Head of caudate nucleus (tissue), 42 donors: ENCODE measurements at regions not wholly inside any gene's neighbourhood (a gene's known extent, or its start where the extent isn't known, plus 50 kb on each side); places are given as distances from the start of the nearest gene placed in this dataset.

Experiments
- DNase-seq, 42 donors: peaks; one replicate each; pipeline versions ENCODE4 v3.0.0 to v3.0.0-alpha.2; 2020 to 2021; ENCODE audit warnings: mixed read lengths in 7 of 42
- intact Hi-C: fragments of 100-400 bp; cut with DNase I; formaldehyde crosslinking; loops from one replicate; pipeline ENCODE4 v1.15.0; 2022

DNA sequence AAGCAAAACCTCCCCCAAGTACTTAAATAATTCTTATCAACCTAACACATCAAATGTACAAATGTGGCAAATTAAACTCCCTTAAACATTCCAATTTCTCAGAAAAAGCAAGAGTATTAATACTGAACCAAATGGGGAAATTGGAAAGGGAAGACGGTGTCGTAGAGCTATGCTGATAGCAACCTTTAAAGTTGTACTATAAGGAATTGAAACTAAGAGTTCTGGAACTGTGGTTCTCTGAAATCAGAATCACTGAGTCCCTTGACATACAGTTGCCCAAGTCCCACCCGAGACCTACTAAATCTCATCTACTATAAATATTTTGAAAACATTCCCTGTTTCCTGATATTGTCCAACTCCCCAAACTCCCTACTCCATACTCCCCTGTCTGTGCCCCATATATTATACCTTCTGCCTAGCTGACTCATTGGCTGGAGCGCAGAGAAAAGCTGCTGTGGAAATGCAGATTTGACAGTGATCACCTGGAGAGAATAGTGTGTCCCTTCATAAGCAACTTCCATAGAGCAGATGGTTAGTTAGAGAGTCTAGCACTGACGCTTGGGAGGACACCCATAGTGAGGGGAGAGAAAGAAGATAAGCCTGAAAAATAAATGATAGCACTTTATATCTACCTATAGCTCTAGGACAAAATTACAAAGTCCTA is 51.4 kb upstream of the ITM2B start:
- intact Hi-C loops = no loop called here
- DNase-seq = no peak

DNA sequence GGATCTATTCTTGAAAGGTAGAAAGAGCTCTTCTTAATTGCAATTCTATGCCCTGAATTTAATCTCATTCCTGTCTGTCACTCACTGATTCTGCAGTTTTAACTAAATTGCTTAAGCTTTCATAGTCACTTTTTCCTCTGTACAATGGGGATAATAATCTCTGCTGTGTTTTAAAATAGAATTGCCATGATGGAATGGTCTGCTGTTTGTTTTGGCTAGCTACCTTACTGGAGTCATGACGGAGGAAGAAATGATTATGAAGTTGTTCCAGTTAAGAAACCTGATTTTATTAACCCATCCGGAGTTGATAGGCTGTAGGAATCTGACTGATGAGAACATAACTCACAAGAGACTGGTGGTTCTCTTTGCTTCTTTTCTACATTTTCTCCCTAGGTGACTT is 54.9 kb upstream of the ITM2B start:
- intact Hi-C loops = no loop called here

DNA sequence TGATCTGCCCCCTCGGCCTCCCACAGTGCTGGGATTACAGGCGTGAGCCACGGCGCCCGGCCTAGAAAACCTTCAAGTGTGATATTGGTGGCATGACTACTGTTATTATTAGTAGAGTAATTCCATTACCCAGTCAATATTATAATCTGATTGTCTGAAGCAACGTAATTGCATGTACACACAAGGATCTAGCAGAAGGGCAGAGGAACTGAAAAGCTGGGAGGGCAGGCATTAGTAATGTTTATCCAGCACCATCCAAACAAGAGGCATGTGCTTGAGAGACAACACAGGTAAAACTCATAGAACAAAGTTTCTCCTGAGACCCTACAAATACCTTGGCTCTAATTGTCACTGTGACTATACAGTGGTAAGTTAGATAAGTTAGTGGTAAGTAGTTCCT is 56.2 kb upstream of the ITM2B start:
- no peak for DNase-seq
- intact Hi-C loops = no loop called here

More for the DNA sequence above, 54.9 kb upstream of the ITM2B start:
- no peak for DNase-seq

DNA sequence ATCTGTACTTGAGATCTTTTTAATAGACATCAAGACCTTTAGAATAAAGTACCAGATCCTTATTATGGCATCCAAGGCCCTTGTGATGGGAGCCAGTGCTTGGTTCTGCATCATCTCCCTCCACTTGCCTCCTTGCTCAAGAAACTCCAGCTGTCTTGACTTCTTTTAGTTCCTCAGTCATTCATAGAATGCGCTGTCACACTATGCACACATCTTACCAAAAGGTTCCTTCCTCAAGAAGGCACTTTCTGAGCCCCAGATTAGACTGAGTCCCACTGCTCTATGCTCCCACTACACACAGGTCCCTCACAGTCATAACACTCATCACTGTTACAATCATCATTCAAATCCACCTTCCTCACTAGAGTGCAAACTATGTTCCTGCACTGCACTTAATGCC is 57.8 kb upstream of the ITM2B start:
- no peak for DNase-seq
- intact Hi-C loops = no loop called here

DNA sequence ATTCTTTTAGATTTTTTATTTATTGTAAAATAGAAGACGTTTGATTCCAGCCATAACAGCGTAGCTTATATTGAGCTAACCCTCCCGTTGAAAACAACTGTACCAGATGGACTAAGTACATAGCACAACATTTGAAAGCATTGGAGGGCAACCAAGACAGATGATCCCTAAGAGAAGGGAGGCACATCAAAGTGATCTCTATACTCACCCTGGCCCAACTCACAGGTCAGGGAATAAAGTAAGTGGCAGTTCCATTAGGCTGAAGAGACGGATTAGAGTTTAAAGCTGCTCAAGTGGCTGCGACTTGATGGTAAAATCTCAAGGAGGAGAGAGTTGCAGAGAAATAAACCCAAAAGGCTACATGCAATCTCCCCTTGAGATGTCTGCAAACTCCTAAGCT is 65.1 kb upstream of the ITM2B start:
- no peak for DNase-seq
- intact Hi-C loops = no loop called here

DNA sequence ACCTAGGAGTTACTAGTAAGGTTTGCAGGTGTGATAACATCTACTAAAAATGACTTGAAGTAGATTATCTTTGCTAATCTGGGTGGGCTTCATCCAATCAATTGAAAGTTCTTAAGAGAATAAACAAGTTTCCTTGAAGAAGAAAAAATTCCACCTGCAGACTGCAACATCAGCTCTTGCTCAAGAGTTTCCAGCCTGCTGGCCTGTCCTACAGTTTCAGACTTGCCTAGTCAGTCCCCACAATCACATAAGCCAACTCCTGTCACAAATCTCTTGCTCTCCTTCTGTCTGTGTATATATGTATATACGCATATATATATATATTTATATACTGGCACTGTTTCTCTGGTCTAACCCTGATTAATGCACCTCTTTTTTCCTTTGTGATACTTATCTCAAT is 67.3 kb upstream of the ITM2B start:
- DNase-seq = no peak
- intact Hi-C loops = no loop called here

DNA sequence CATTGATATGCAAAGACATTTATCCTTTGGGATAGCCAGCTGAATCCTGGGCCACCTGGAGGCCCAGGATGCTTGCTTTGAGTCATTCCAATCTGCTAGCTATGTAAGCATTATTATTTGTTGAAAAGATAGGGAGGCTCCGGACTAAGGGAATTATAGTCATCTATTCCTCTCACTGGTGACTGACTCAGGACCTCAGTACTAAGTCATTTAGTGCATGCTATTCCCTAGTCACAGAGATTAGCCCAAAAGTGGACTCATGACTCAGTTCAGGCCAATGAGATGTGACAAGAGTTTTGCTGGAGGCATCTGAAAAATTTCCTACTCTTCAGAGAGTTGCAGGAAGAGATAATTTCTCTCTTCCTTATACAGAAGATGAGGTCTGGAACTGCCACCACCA is 67.9 kb upstream of the ITM2B start:
- intact Hi-C loops = no loop called here
- no peak for DNase-seq

DNA sequence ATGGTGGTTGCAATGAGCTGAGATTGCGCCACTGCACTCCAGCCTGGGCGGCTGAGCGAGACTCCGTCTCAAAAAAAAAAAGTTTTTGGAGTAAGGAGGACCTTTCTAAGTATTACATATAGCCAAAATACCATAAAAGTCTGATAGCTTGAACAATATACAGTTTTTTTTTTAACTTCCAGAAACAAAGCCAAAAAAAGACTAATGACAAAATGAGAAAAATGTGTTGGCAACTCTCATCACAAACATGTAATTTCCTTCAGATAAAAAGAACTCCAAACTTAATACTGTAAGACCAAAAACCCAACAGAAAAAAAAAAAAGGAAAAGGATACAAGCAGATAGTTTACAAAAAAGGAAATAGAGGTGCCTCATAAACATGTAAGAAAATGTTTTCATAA is 68.2 kb upstream of the MED4 start:
- intact Hi-C loops = no loop called here

DNA sequence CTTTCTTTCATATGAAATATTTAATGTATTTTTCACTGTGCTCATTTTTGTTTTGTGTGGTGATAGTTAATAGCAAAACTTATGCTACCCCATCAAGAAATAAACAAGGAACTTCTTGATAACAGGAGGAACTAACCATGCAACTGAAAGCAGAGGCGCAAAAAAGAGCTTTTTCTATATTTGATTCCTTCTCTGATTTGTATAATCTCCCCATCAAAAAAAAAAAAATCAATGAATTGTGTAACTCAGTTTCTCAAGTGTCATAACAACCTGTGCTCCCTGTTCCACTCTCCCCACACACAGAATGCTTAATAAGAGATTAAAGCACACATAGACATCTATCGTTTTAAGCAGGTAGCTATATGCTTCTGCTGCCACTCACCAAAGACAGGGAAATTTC is 67.3 kb upstream of the MED4 start:
- DNase-seq = peak in 1 of 42 donors; percentile 33
- intact Hi-C loops = no loop called here

More for the DNA sequence above, 68.2 kb upstream of the MED4 start:
- DNase-seq = no peak

DNA sequence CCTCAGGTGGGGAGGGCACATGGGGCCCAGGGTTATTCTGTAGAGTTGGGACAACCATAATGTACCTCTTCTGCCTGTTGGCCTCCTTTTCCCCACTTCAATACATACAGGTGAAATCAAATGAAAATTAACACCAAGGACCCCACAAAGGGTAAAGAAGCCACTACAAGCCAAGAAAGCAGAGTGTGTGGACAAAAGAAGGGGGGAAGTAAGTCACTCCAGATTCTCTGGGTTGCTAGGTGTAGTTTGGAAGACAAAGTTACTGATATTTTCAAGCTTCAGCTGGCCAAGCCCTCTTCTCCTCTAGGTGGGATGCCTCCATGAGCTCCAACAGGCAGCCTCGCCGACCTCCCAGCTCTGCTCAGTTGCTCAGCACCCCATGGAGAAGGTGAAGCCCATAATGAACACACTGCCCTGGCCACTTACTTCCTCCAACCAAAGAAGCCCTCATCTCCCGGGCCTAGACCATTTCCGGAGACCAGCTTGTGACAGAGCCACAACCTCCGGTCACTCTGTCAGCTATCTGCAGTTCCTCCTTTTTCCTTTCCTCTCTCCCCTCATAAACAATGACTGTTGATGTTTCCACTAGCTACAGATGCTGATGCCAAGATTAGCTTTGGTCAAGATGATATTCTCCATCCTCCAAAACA is 66.8 kb upstream of the MED4 start:
- intact Hi-C loops = no loop called here
- peak in 36 of 42 donors; percentile 11 to 73 (median 48) for DNase-seq

DNA sequence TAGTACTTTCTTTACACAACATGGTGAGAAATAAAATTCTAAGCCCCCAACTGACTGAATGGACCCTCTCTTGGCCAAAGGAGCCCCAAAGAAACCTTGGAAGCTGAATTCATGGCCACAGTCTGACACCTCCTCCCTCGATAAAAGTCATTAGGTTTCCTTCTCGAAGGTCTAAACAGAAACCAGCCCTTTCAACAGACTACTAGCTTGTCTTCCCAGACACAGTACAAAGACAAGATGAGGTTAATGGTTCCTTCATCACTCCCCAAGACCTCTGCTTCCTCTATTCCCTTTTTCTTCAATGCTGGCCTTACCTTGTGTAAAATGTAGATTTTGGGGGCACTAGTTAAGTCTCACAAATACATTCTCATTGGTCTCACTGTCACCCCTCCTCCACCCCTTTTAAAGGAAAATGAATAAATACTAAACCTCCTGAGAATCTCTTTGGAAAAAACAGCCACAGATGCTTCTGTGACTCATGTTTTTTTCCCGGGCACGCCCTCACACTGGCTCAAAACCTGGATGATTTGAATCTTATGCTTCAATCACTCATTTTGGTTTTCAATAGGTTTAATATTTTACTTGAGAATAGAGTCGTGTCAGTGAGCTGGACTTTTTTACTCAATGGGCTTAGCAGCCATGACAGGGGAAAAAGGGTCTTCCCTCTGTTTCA is 65.8 kb upstream of the MED4 start:
- intact Hi-C loops = no loop called here
- peak in 6 of 42 donors; percentile 21 to 43 (median 33) for DNase-seq

DNA sequence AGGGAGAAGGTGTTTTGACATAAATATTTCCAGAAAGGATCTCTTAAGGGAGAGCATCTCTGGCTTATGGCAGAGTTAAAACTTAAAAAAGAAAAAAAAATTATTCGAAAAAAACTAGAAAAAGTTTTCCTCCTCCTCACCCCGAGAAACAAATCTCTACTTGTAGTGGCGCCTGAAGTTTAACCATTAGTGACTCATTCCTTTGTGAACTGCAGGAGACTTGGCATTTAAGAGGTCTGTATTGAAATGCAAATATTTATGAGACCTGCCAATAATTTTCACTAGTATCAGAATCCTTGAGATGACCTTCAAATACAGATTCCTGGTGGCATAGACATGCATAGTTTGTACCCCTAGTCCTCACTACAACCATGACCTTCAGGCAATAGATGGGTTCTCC is 64.9 kb upstream of the MED4 start:
- no peak for DNase-seq
- intact Hi-C loops = no loop called here

DNA sequence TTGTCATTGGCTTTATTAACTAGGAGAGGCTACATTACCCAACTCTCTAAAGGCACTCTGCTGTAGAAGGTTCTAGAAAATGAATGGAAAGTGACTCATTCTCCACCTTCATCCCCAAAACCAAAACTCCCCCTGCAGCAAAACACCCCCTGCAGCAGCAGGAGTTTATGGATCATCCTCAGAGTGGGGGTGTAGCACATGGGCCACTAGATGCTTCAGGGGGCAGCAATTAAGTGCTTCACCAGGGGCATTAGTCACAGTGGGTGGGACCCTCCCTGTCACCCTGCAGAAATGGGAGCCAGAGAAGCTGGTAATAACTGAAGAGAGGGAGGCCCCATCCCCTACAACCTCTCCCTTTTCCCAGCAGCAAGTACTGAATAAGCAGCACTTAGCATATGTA is 64.5 kb upstream of the MED4 start:
- intact Hi-C loops = no loop called here
- DNase-seq = no peak

DNA sequence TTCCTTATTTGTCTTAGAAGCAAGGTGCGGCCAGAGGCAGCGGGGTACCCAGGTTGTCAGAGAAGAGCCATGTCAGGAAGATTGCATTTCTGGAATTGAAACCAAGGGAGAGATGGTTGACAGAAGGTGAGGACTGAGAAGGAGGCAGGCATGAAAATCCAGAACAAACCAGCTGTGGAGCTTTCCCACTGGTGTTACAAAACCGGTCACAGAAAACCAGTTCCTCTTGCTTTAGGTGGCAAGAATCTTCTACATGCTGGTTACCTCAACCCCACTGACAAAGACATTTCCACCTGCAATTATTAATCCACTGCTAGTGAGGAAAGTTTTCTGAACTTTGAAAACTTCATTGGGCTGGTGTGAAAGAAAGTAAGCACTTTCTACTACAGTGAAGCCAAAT is 64.0 kb upstream of the MED4 start:
- intact Hi-C loops = no loop called here
- DNase-seq = peak in 2 of 42 donors; percentile 6 to 42

DNA sequence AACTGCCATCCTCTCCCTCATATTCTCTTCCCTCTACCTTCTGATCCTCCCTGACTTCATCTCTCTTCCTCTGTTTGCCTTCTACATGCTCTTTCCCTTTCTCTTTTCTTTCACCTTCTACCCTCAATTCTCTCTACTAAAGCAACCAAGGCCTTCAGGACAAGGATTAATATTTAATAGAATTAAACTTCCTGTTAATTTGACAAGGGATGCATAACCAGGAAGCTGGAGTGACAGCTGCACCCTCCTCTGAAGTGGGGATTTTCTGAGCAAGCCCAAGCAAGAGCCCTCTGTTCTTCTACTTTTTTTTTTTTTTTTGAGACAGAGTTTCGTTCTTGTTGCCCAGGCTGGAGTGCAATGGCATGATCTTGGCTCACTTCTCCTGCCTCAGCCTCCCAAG is 63.4 kb upstream of the MED4 start:
- intact Hi-C loops = no loop called here
- DNase-seq = no peak

DNA sequence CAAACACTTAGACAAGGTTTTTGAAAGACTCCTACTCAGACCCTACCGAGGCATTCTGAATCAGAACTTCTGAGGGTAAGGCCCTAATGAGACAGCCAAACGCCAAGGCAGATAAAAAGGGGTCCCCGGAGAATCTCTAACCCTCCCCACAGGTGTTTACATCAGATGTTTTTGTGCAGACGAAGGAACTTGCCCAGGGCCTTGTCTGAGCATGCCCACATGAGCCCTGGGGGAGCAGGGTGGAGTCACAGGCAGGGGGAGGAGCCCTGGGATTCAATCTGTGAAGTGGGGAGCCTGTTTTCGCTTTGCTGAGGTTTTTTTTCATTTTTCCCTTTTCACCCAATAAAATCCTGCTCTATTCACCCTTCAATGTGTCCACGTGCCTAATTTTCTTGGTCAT is 61.6 kb upstream of the MED4 start:
- DNase-seq = peak in 20 of 42 donors; percentile 10 to 61 (median 31)
- intact Hi-C loops = no loop called here

DNA sequence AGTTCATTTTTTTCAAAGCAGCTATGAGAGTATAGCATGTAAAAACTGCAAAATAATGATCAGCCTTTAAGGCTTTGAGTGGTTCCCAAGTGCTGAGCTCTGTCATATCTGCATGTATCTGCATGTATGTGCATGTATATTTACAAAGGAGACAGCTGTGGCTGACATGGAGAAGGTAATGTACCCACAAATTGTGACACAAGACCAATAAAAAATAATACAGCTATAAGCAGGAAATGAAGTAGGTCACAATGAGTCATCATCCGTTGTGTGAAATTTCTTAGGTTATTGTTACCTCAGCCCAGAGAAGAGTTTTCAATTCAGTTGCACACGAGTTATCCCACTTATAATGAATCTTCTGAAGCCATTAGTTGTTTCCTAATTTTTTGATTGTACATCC is 60.9 kb upstream of the MED4 start:
- DNase-seq = no peak
- intact Hi-C loops = no loop called here

DNA sequence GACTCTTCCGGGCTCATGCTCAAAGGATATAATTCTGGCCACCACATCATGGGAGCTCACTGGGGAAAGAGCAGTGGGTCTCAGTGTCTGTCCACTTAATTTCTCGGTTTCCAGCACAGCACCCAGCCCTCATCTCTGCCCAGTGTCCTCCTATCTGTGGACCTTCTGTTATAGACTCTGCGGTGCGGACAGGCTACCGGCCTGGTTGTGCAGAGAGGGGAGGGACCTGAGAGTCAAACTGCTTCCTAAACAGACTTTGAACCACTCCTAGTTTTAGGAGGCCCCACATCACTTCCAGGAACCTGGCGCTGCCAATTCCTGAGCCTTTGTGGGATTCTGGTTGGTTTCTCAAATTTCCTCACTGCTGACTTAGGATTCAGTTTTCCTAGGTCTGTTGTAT is 59.8 kb upstream of the MED4 start:
- intact Hi-C loops = no loop called here
- no peak for DNase-seq

DNA sequence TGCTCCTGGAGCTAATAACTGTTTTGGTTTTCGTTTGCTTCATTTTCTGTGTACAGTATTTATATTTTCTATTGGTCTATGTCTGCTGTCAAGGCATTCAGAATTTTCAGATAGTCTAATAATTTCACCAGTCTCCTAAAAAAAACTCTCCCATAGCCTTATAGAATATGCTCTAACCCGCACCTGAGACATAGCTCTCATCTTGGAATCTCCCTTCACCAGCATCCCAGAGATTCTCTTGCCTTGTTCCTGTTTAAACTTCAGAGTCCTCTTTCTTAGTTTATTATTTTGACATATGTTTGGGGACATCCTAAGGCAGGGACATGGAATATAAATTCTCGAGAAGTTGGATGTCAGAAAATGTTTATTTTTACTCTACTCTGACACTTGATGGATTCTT is 58.3 kb upstream of the MED4 start:
- intact Hi-C loops = no loop called here
- no peak for DNase-seq

DNA sequence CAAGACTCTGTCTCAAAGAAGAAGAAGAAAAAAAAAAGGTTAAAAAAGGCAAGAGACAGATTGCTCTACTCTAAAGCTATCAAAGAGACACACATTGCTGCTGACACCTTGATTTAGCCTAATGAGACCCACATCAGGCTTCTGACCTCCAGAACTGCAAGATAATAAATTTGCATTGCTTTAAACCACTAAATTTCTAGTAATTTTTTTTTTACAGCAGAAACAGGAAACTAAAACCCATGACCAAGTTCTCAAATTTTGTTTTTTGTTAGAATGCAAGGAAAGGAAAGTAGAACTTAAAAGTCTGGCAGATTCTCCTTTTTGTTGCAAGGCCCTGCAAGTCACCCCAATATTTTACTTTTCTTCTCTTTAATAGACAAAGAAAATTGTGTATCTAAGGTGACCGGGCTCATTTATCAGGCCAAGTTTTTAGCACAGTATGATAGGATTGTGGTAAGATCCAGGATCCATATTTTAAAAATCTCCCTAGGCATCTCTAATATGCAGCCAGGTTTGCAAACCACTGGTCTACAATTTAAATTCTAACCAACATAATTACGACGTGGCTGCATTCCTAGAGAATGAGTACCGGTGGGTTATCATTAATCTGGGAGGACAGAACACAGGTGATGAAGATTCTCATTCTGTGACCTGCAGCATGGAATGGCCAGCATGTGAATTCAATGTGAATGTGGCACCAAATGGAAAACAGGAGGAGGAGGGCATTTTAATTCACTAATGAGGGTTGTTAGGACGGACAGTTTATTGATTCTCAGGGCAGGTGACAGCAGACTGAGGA is 56.7 kb upstream of the MED4 start:
- intact Hi-C loops = no loop called here
- DNase-seq = no peak
